Vagina (tissue), 2 donors: ENCODE measurements at regions not wholly inside any gene's neighbourhood (a gene's known extent, or its start where the extent isn't known, plus 50 kb on each side); places are given as distances from the start of the nearest gene placed in this dataset.
A peak's percentile ranks its signal among the peaks of the same experiment; 100 is the strongest.

Source experiments
- POLR2AphosphoS5 ChIP-seq, 2 donors: sonication (generic); formaldehyde crosslinking; IDR thresholded peaks; one replicate each; pipeline ENCODE4 v1.9.0; 2017; ENCODE audit warnings: antibody characterized with exemption in 2 of 2, mild to moderate bottlenecking in 2 of 2, low read depth in 1 of 2; ENCODE audit not compliant: insufficient read depth in 1 of 2
- TF ChIP-seq, protein P1 (sequence below), 3 experiments: fragments of 450-650 bp in 2 of 3; fragments of 200-600 bp in 1 of 3; sonication (generic) in 1 of 3; IDR thresholded peaks; one replicate each; pipeline ENCODE4 v1.5.1; 2017 to 2019; ENCODE audit warnings: antibody characterized with exemption in 3 of 3, mild to moderate bottlenecking in 2 of 3, moderate library complexity in 2 of 3

DNA sequence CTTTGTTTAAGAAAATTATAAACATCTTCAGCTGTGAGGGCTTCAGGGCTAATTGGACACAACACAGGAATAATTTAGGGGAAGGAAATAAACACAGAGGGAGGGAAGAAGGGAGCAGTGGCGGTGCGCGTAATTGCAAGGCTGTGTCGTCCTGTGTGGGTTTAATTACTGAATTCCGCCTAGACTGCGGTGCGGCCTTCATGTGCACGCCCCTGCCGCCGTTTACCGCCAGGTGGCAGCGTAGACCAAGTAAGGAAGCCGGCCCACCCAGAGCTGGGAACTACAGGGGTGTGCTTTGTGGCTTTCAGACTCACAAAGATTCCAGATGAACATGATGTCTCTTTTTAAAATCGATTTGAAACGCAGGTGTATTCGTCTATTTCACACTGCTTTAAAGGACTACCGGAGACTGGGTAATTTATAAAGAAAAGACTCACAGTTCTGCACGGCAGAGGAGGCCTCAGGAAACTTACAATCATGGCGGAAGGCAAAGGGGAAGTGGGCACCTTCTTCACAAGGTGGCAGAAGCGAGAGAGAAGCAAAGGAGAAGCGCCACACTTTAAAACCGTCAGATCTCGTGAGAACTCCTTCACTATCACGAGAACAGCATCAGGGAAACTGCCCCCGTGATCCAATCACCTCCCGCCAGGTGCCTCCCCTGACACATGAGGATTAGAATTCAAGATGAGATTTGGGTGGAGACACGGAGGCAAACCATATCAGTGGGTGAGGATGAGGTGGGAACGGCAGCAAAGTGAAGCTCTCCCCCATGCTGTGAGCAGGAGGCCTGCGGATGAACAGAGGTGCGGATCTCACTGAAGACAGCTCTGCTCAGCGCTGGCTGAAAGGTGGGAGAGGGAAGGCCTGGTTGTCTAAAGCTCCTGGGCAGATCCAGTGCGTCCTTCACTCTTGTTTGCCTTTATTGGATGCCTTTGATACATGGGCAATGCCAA lies 222.0 kb upstream of the PDE10A start:
- TF ChIP-seq, protein P1, sequence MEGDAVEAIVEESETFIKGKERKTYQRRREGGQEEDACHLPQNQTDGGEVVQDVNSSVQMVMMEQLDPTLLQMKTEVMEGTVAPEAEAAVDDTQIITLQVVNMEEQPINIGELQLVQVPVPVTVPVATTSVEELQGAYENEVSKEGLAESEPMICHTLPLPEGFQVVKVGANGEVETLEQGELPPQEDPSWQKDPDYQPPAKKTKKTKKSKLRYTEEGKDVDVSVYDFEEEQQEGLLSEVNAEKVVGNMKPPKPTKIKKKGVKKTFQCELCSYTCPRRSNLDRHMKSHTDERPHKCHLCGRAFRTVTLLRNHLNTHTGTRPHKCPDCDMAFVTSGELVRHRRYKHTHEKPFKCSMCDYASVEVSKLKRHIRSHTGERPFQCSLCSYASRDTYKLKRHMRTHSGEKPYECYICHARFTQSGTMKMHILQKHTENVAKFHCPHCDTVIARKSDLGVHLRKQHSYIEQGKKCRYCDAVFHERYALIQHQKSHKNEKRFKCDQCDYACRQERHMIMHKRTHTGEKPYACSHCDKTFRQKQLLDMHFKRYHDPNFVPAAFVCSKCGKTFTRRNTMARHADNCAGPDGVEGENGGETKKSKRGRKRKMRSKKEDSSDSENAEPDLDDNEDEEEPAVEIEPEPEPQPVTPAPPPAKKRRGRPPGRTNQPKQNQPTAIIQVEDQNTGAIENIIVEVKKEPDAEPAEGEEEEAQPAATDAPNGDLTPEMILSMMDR (IDR thresholded peaks at IDR 0.05) = peak; percentile 52 to 85 (median 77)
- TF ChIP-seq POLR2AphosphoS5 (IDR thresholded peaks at IDR 0.05; ENCODE audit: insufficient read depth in 1 of 2, low read depth in 1 of 2) = no peak
